Renal cortex interstitium (tissue), 11 donors: ENCODE measurements at regions not wholly inside any gene's neighbourhood (a gene's known extent, or its start where the extent isn't known, plus 50 kb on each side); places are given as distances from the start of the nearest gene placed in this dataset.

Source experiments
- DNase-seq, 11 donors: peaks; one replicate each; pipeline ENCODE4 v3.0.0-alpha.2; 2013; ENCODE audit warnings: low read depth in 9 of 11, low spot score in 4 of 11; ENCODE audit errors: extremely low read depth in 1 of 11

DNA sequence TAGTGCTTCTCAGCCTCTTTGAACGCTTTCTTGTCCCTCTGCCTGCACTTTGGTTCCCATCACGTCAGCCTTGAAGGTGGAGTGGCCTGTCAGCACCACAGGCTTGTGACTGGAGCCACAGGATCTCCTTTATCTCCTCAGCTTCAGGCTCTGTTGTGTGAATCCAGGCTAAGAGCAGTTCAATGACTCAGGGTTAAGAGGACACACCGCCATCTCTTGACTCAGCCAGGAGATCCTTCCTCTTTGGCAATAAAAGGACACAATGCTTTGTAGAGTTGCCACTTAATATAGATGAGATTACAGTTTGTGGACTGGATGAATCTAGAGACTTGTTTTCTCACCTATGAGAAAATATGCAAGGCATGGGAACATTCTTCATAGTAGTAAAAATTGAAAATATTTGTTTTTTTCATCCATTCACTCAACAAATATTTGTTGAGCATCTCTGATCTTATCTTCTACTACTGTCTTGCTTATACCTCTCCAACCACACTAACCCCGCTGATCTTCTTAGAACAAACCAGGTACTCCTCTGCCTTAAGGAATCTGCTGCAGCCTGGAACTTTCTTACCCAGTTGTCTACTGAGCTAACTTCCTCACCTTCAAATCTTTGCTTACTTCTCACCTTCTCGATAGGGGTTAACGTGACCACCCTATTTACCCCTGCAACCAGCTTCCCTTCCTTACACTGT lies 62.3 kb downstream of the UCHL1 start:
- DNase-seq, result no peak

DNA sequence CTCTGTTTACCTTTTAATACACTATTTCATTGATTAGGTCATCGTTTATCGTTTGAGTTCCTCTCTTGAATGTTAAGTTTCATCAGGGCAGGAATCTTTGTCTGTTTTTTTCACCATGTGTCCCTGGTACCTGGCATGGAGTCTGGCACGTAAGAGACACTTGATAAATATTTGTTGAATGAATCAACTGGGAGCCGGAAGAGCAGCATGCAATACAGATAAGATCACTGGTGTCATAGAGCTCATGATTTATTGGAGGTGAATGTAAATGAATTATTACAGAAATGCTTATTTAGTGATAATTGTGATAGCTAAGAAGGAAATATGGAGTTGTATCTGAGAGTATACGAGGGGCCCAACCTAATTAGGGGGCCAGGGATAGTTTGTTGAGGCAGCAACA lies 62.8 kb downstream of the UCHL1 start:
- no peak for DNase-seq

DNA sequence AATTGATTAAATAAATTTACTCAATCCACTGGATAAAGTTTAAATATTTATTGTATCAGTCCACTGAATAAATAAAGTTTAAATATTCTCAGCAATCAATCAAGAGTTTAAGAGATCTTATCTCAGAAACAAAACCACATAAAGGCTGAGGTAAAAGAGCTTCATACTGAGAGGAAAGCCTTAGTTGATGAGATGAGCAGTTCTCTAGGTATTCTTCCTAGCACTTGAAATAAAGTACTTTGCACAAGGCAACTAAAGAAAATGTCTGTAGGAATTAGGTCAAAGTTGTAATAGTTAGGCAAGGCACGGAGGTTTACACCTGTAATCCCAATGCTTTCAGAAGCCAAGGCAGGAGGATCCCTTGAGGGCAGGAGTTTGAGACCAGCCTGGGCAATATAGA lies 63.5 kb downstream of the UCHL1 start:
- no peak for DNase-seq

DNA sequence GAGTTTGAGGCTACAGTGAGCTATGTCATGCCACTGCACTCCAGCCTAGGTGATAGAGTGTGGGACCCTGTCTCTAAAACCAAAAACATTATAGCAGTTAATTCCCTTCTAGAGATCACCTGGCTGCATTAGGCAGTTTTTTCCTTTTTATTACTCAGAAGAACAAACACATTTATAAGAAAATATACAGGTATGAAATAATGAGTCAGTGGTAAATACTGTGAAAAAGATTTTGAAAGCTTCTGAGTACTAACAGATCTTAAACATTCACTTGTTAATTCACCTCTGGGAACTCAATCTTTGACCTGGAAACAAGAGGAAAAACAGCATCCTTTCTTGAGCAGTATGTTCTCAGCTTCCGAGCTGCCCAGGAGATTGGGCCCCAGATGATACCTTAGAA lies 64.1 kb downstream of the UCHL1 start:
- no peak for DNase-seq

DNA sequence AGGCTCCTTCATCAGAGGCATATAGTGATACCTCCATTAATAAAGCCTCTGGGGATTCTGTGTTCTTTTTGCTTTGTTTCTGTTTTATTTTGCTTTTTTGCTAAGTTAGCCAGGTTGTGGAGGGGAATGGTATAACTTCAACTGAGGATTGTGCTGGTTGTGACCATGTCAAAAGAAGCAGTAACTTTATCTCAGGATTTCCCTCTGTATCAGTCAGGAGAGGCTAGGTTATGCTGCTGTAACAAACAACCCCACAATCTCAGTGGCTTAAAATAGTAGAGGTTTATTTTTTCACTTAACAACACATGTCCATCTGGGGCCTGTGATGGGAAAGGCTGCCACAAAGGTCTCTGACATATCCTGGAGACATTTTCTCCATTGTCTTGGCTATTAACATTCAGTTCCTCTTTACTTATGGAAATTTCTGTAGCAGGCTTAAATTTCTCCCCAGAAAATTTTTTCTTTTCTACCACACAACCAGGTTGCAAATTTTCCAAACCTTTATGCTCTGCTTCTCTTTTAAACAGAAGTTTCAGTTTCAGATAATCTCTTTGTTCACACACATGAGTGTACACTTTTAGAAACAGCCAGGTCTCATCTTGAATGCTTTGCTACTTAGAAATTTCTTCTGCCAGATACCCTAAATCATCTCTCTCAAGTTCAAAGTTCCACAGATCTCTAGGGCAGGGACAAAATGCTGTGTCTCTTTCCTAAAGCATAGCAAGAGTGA lies 64.7 kb downstream of the UCHL1 start:
- no peak for DNase-seq

DNA sequence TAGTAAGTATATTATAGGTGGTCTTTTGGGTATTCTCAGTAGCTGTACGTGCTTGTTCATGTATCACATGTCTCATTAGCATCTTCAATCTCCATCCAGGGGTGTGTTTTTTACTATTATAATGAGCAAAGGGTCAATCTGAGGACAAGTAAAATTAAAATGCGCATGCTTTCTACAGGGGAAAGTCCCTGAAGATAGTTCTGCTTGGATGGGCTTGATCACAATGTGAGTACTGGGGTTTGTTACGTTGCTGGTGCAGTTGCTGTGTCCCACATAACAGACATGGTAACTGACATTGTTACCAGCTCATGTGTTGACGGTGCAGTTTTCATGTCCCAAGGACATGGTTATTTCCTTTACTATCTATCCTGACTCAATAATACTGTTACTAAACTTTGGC lies 65.9 kb downstream of the UCHL1 start:
- DNase-seq, result no peak

DNA sequence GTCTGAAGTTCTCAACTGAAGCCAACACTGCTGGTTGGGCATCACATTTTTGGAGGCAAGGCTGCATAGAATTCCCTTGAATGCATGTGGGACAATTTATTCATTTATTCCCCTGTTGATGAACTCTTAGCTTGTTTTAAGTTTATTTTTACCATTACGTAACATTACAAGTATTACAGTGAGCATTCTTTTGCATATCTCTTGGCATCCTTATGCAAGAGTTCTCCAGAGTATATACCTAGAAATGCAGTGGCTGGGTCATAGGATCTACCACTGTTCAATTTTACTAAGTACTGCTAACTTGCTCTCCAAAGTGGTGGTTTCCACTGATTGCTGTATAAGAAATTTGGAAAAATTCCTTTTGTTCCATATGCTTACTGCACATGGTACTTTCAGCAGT lies 66.5 kb downstream of the UCHL1 start:
- DNase-seq, result no peak

DNA sequence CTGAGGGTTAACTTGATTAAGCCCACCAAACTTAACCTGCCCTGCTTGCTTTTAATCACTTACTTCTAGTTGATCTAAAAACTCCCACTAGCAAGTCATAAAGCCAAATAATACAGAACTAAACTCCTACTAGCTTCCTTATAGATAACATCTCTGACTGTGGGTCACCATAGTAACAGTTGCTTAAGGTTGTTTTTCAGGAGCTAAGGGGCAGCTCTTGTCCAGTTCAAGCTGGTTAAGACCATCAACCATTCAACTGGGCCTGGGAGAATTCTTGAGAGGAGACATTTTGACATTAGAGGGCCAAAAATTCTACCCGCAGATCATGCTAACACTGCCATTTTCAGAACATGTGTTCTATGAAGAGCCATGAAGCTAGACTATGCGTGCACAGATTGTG lies 67.0 kb downstream of the UCHL1 start:
- DNase-seq, result peak in 4 of 11 donors; percentile 30 to 47 (median 34)

DNA sequence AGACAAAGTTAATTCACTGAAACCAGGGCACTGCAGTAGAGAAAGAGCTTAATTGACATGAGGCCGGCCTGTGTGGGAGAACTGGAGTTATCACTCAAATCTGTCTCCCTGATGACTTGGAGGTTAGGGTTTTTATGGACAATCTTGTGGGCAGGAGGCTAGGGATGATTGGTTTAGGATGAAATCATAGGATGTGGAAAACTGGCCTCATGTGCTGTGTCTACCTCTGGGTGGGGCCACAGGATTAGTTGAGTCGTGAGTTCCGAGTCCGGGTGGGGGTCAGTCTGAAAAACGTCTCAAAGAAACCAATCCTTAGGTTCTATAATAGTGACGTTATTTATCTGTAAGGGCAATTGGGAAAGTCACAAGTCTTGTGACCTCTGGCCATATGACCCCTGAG lies 68.1 kb downstream of the UCHL1 start:
- no peak for DNase-seq

DNA sequence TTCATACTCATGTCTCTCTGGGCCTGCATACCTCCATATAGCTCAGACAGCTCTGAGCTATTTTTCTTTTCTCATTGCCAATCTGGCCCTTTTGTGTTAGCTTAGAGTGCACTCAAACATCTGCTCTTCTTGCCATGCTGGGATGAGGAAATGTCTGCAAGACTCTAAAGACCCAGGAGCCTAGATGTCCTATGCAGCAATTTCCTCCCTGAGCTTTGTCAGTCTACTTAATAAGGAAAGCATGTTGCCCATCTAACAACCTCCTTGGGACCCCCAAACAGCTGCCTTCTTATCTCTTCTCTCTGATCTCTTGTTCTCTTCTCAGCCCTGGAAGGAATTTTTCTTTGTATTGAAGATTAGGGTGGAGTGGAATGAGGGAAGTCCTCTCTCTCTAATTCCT lies 69.2 kb downstream of the UCHL1 start:
- no peak for DNase-seq

DNA sequence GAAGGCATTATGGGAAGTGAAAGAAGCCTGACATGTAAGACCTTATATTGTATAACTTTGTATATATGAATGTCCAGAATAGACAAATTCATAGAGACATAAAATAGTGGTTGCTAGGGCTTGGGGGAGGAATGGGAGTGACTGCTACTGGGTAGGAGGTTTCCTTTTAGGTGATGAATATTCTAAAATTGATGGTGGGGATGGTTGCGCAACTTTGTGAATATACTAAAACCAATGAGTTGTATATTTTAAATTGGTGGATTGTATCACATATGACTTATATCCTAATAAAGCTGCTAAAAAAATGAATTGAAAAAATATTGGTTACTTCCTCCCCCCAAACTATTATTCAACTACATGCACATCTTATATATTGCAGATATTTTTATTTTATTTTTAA lies 70.0 kb downstream of the UCHL1 start:
- DNase-seq, result no peak

DNA sequence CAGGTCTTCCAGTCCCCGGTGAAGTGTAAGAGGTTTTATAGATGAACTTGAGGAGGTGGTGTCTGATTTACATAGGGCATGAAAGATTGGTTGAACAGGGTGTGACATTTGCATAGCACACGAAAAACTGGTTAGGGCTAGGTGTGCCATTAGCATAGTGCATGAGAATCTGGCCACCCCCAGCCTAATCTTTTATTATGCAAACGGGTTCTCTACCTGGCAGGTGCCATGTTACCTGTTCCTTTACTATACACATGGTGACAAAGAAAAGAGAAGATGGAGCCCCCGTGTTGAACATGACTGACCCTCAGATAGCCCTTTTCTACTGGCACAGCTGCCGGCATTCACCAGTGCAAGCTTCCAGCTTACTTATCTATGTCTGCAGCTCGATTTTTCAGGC lies 71.0 kb downstream of the UCHL1 start:
- no peak for DNase-seq

DNA sequence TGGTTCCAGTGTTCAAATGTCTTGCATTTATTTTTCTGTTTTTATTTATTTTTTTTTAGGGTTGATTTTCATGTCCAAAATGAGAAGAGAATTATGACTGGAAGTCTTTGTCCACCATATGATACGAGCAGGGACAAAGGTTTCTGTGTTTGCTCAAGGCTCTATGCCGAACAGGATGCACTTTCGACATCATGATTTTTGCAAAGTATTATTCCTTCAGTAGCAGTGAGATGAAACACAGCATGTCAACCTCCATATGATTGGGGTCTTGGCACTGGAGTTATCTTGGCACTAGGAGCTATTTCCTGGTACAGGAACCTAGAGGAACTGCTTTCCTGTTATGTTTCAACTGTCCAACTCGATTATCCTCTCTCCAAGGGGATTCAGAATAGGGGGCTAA lies 72.6 kb downstream of the UCHL1 start:
- DNase-seq, result no peak

DNA sequence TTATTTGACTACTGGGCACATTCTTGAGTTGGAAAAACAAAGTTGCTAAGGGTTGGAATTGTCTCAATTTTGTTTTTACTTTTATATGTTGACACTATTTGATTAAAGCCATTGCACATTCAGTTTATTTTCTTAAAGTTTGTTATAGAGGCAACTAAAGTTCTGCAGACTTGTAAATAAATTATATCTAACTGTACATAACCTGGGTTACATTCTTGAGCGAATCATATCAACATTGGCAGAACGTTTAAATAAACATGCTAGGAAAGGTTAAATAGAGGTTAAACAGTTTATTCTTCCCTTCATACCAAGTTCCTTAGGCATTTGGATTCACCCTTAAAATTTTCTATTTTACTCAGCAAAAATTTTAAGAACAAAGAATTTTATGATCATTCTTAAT lies 74.5 kb downstream of the UCHL1 start:
- no peak for DNase-seq

DNA sequence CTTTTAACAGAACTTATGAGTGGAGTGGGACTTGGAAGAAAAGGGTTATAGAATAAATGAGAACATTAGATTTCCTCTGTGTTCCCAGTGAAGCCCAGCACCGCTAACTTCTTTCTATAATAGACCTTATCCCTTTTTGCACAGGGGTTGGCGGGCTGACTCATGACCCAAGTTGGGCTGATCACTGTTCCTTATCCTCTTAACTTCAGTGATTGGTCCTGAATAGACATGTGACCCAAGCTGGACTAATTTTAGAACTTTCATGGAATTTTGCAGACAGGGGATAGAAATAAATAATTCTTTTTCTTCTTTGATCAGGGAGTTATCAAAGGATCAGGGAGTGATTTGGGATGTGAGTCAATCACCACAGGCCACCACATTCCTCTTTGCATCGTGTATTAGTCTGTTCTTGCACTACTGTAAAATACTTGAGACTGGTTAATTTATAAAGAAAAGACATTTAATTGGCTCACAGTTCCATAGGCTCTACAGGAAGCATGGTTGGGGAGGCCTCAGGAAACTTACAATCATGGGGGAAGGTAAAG lies 75.9 kb downstream of the UCHL1 start:
- no peak for DNase-seq

DNA sequence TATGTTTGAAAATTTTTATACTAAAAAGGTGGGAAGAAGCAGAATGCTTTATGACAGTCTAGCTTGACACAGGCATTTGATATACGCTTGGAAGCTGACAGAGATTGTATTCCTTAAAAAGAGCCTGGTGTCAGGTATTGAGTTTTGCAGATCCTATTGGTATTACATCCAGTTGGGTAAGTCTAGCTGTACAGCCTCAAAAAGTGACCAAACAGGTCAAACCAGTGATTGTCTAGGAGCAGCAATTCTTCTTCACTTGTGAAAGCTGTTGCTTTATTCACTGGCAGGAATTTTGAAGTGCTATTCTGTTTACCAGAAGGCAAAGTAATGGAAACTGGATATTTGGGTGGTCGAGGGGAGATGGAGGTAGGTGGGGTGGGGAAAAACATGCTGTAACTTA lies 77.5 kb downstream of the UCHL1 start:
- DNase-seq, result peak in 2 of 11 donors; percentile 35 to 58

DNA sequence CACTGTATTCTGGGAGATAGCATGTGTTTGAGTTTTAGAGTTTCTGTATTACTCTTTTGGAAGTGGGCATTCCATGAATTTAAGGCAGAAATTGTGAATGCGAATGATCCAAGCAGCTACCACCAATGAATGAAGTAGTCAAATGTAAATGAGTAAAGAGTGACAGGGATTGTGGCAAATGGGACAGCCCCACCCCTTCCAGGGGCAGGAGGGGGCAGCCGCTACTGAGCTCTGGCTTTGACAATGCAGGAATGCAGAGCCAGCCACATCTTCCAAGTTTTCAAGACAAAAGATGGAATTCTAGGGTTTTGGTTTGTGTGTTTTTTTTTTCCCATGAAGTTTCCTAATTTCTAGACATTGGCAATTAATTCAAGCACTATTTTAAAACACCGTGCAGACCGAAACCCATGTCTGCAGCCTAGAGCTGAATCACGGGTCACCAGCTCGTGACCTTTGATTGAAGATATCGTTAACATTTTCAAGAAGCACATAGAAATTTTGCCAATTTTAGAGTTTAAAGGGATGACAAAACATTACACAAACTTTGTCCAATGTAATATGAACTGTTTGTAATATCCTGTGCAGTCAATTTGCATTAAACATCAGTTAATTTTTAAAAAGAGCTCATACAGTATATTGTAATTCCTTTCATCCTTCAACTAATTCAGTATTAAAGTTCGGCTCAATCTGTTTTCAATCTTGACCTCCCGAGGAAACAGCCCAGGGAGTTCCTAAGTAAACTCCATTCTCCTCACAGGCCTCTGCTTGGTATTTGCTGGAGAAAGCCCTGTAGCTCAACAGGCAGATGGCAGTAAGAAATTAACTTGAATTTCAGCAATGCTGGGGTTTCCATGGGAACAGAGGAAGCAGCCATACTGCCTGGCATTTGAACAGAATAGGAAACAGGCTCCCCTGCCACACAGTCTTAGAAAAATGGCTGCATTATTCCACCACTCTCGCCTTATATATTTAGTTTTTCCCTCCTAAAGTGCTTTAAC lies 83.4 kb downstream of the UCHL1 start:
- peak in 4 of 11 donors; percentile 51 to 79 (median 74) for DNase-seq

DNA sequence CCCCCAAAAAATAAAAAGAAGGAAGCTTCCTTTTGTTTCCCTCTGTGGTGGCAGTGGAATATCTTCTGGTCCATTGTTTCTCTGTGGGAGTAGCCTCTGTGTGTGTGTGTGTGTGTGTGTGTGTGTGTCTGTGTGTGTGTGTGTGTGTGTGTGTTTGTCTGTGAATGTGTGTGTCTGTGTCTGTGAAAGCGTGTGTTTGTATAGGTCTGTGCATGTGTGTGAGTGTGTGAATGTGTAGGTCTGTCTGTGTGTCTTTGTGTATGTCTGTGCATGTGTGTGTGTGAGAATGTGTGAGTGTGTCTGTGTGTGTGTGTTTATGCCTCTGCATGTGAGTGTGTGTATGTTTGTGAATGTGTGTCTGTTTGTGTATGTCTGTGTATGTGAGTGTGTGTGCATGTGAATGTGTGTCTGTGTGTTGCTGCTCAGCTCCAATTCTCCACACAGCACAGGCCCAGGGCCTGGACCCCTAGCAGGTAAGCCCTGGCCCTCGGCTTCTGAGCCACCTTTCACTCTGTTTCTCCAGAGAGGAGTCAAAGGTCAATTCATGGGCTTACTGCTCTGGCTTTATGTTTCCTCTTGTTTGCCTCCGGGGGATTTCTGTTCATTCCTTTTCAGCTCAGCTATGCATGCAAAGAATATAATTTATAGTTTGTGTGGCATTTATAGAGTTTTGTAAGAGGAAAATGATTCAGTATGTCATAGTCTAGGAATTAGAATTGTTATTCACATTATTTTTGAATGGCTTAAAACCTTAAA lies 89.8 kb downstream of the UCHL1 start:
- peak in 2 of 11 donors; percentile 52 to 61 for DNase-seq

DNA sequence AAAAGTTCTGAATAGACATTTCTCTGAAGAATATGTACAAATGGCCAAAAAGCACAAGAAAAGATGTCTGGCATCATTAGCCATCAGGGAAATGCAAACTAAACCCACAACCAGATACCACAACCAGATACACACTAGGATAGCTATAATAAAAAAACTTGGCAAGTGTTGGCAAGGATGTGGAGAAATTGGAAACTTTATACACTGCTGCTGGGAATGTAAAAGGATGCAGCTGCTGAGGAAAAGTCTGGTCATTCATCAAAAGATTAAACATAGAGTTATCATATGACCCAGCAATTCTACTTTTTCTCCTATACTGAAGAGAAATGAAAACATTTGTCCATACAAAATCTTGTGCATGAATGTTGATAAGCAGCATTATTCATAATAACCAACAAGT lies 92.3 kb downstream of the UCHL1 start:
- DNase-seq, result no peak
